Fibroblast of lung (primary cell): ENCODE measurements at regions not wholly inside any gene's neighbourhood (a gene's known extent, or its start where the extent isn't known, plus 50 kb on each side); places are given as distances from the start of the nearest gene placed in this dataset.

Experiments used
- DNase-seq, 2 donors: peaks; one replicate each; pipeline versions ENCODE4 v3.0.0 to v3.0.0-alpha.2; 2010; ENCODE audit warnings: low read depth in 2 of 2
- H2AFZ ChIP-seq: 2 replicates; pipeline ENCODE4 v1.5.1; 2012; ENCODE audit warnings: low read length, control low read depth, inconsistent platforms
- H3K27ac ChIP-seq: 2 replicates; pipeline ENCODE4 v1.5.1; 2011; ENCODE audit warnings: low read length, control low read depth; ENCODE audit not compliant: insufficient read depth
- H3K27me3 ChIP-seq: 2 replicates; pipeline ENCODE4 v1.5.1; 2011; ENCODE audit warnings: mild to moderate bottlenecking, low read length; ENCODE audit not compliant: control insufficient read depth, insufficient read depth
- H3K36me3 ChIP-seq: 2 replicates; pipeline ENCODE4 v1.5.1; 2011; ENCODE audit warnings: low read length; ENCODE audit not compliant: control insufficient read depth, insufficient read depth
- H3K4me1 ChIP-seq: 2 replicates; pipeline ENCODE4 v1.5.1; 2011; ENCODE audit warnings: low read length; ENCODE audit not compliant: control insufficient read depth, insufficient read depth; ENCODE audit errors: extremely low read depth
- H3K4me2 ChIP-seq: 2 replicates; pipeline ENCODE4 v1.5.1; 2011; ENCODE audit warnings: low read length, control low read depth; ENCODE audit not compliant: insufficient read depth; ENCODE audit errors: extremely low read depth
- H3K4me3 ChIP-seq, 4 experiments: fragments of 200-600 bp in 1 of 4; sonication (generic) in 1 of 4; replicated peaks in 1 of 4; 2 replicates each; pipeline ENCODE4 v1.5.1; 2011 to 2016; ENCODE audit warnings: low read length in 4 of 4, low read depth in 3 of 4, mild to moderate bottlenecking in 3 of 4, control low read depth in 2 of 4, inconsistent platforms in 1 of 4, mixed read lengths in 1 of 4; ENCODE audit not compliant: insufficient read depth in 1 of 4; ENCODE audit errors: control extremely low read depth in 1 of 4
- H3K79me2 ChIP-seq: 2 replicates; pipeline ENCODE4 v1.5.1; 2012; ENCODE audit warnings: mild to moderate bottlenecking, low read length, inconsistent platforms; ENCODE audit not compliant: control insufficient read depth, insufficient read depth
- H3K9ac ChIP-seq: 2 replicates; pipeline ENCODE4 v1.5.1; 2011; ENCODE audit warnings: mild to moderate bottlenecking, low read length, control low read depth; ENCODE audit not compliant: insufficient read depth
- H3K9me3 ChIP-seq: 2 replicates; pipeline ENCODE4 v1.5.1; 2012; ENCODE audit warnings: low read depth, low read length; ENCODE audit not compliant: control insufficient read depth, insufficient read depth
- H4K20me1 ChIP-seq: 2 replicates; pipeline ENCODE4 v1.5.1; 2011; ENCODE audit warnings: low read length; ENCODE audit not compliant: control insufficient read depth, insufficient read depth; ENCODE audit errors: extremely low read depth
- CTCF ChIP-seq, 2 donors: IDR thresholded peaks in 1 of 2; conservative IDR thresholded peaks in 1 of 2; 1 replicate in 1 of 2; 2 replicates in 1 of 2; pipeline ENCODE4 v1.5.1; 2011 to 2012; ENCODE audit warnings: low read length in 2 of 2, control low read depth in 1 of 2, inconsistent platforms in 1 of 2, low read depth in 1 of 2, mild to moderate bottlenecking in 1 of 2
- EZH2 ChIP-seq: IDR thresholded peaks from 2 replicates; pipeline ENCODE4 v1.5.1; 2012; ENCODE audit warnings: low read length, control low read depth, mild to moderate bottlenecking; ENCODE audit errors: missing control alignments

- no peak for DNase-seq
- H3K27me3 ChIP-seq = no peaks in the 10 kb centered on the region
- no peaks in the 10 kb centered on the region for H4K20me1 ChIP-seq
- no peaks in the 10 kb centered on the region for H3K79me2 ChIP-seq
- TF ChIP-seq EZH2 = no peak
- no peaks in the 10 kb centered on the region for H3K36me3 ChIP-seq
- no peak overlapping the region for H3K4me3 ChIP-seq
- H3K4me2 ChIP-seq = no peak overlapping the region
- H3K9me3 ChIP-seq = no peaks in the 10 kb centered on the region
- H3K27ac ChIP-seq = no peak overlapping the region
- no peak overlapping the region for H2AFZ ChIP-seq
- H3K9ac ChIP-seq = no peak overlapping the region
- H3K4me1 ChIP-seq = no peaks in the 10 kb centered on the region
Measured at GRCh38 chr16:13697013-13697412, 222.9 kb upstream of the ERCC4 start.

GRCh38 chr16:13697568-13697967 is 222.4 kb upstream of the ERCC4 start:
- no peaks in the 10 kb centered on the region for H4K20me1 ChIP-seq
- H3K27me3 ChIP-seq = no peaks in the 10 kb centered on the region
- DNase-seq = no peak
- no peak overlapping the region for H3K9ac ChIP-seq
- H3K9me3 ChIP-seq = no peaks in the 10 kb centered on the region
- TF ChIP-seq CTCF (conservative IDR thresholded peaks at IDR 0.05 in 1 of 2, IDR thresholded peaks at IDR 0.05 in 1 of 2; ENCODE audit: low read depth in 1 of 2, low read length in 2 of 2) (no peak), EZH2 (no peak)
- H3K36me3 ChIP-seq = no peaks in the 10 kb centered on the region
- H3K79me2 ChIP-seq = no peaks in the 10 kb centered on the region
- H2AFZ ChIP-seq = no peak overlapping the region
- H3K27ac ChIP-seq = no peak overlapping the region
- H3K4me2 ChIP-seq = no peak overlapping the region
- no peaks in the 10 kb centered on the region for H3K4me1 ChIP-seq
- H3K4me3 ChIP-seq = no peak overlapping the region

- Histone ChIP-seq H3K79me2 (no peaks in the 10 kb centered on the region), H3K4me1 (no peaks in the 10 kb centered on the region), H3K4me3 (no peak overlapping the region), H2AFZ (no peak overlapping the region), H3K4me2 (no peak overlapping the region), H3K36me3 (no peaks in the 10 kb centered on the region), H3K27me3 (no peaks in the 10 kb centered on the region), H3K27ac (no peak overlapping the region), H4K20me1 (no peaks in the 10 kb centered on the region), H3K9ac (no peak overlapping the region), H3K9me3 (no peaks in the 10 kb centered on the region)
- no peak for TF ChIP-seq CTCF (conservative IDR thresholded peaks at IDR 0.05 in 1 of 2, IDR thresholded peaks at IDR 0.05 in 1 of 2; ENCODE audit: low read depth in 1 of 2, low read length in 2 of 2)
- TF ChIP-seq EZH2 = no peak
- DNase-seq = no peak
Measured at GRCh38 chr16:13702614-13703013, 217.3 kb upstream of the ERCC4 start.
